ENCODE measurements at regions not wholly inside any gene's neighbourhood (a gene's known extent, or its start where the extent isn't known, plus 50 kb on each side); places are given as distances from the start of the nearest gene placed in this dataset.

DNA sequence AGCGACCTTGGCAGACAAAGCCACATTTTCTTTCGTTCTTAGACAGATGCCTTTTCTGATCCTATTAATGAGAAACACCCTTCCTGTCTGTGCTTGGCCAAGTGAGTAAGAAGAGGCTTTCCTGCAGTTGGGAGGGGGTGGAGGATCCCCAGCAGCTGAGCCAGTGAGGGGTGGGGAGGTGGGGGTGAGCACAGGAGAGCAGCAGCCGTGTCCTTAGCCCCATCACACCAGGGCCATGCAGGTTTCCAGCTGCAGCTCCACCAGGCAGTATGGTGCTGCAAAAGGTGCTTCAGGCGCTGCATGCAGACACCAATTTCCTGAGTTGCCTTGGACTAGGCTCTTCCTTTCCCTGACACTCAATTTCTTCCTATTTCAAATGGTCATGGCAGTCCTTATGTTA lies 123.3 kb upstream of the SIX2 start:
- Histone ChIP-seq H3K4me3 (ENCODE audit: low read length) (no peak overlapping the region), H3K4me1 (ENCODE audit: insufficient read depth, low read length) (peaks cover 44% of the 10 kb centered on the region), H3K9me3 (ENCODE audit: low read depth, low read length) (no peaks in the 10 kb centered on the region), H3K27me3 (ENCODE audit: insufficient read depth, low read length) (no peaks in the 10 kb centered on the region)

DNA sequence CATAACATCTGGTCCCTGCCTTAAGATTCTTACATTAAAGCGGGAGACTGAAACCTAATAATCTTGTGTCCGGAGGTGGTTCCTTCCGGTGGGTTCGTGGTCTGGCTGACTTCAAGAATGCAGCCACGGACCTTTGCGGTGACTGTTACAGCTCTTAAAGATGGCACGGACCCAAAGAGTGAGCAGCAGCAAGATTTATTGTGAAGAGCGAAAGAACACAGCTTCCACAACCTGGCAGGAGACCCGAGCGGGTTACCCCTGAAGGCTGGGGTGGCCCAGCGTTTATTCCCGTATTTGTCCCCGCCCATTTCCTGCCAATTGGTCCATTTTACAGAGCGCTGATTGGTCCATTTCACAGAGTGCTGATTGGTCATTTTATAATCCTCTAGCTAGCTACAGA lies 122.3 kb upstream of the SIX2 start:
- Histone ChIP-seq H3K27me3 (ENCODE audit: insufficient read depth, low read length) (no peaks in the 10 kb centered on the region), H3K4me3 (ENCODE audit: low read length) (no peak overlapping the region), H3K9me3 (ENCODE audit: low read depth, low read length) (no peaks in the 10 kb centered on the region), H3K4me1 (ENCODE audit: insufficient read depth, low read length) (peaks cover 44% of the 10 kb centered on the region)

DNA sequence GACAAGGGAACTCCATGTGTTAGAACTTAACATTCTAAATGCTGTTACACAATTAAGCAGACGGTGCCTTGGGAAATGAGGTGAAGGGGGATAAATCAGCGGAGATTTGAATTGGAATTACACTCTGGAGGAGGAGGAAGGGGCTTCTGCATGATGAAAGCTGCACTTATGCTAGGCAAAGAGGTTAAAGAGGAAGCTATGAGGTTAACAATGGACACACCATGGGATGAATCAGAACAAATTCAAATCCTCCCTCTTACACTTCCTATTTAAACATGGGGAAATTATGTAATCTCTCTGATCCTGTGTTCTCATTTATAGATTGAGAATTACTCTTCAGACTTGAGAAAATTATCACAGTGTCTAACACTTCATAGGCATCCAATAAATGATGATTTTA lies 121.5 kb upstream of the SIX2 start:
- peaks cover 44% of the 10 kb centered on the region for H3K4me1 ChIP-seq (ENCODE audit: insufficient read depth, low read length)
- H3K4me3 ChIP-seq (ENCODE audit: low read length), result no peak overlapping the region
- no peaks in the 10 kb centered on the region for H3K9me3 ChIP-seq (ENCODE audit: low read depth, low read length)
- H3K27me3 ChIP-seq (ENCODE audit: insufficient read depth, low read length), result no peaks in the 10 kb centered on the region

DNA sequence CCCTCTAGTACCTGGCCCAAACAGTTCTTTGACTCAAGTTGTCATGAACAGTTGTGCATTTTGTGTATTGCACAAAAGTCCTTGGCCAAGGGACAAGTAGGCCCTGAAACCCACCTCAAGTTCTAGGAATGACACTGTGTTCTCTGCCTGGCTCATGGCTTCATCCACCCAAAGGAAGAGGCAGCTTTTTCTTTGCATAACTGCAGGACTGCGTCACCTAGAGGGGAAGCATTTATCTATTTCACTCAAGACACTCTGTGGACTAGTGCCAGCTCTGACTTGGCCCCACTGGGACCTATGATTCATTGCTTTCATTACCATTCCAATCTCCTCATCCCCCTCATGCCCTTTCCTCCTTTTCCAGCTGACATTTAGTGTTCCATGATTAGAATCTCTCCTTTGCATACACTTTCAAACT lies 119.3 kb upstream of the SIX2 start:
- no peaks in the 10 kb centered on the region for H3K9me3 ChIP-seq (ENCODE audit: low read depth, low read length)
- H3K27me3 ChIP-seq (ENCODE audit: insufficient read depth, low read length), result no peaks in the 10 kb centered on the region
- H3K4me3 ChIP-seq (ENCODE audit: low read length), result no peak overlapping the region
- peaks cover 27% of the 10 kb centered on the region for H3K4me1 ChIP-seq (ENCODE audit: insufficient read depth, low read length)

- Histone ChIP-seq H3K9me3 (ENCODE audit: low read depth, low read length) (no peaks in the 10 kb centered on the region), H3K4me3 (ENCODE audit: low read length) (no peak overlapping the region), H3K27me3 (ENCODE audit: insufficient read depth, low read length) (no peaks in the 10 kb centered on the region), H3K4me1 (ENCODE audit: insufficient read depth, low read length) (peaks cover 27% of the 10 kb centered on the region)
These were observed 118.6 kb upstream of the SIX2 start for GRCh38 chr2:45127891-45128290.

GRCh38 chr2:45127321-45127720 lies 118.1 kb upstream of the SIX2 start:
- no peaks in the 10 kb centered on the region for H3K9me3 ChIP-seq (ENCODE audit: low read depth, low read length)
- H3K4me3 ChIP-seq (ENCODE audit: low read length), result no peak overlapping the region
- no peaks in the 10 kb centered on the region for H3K27me3 ChIP-seq (ENCODE audit: insufficient read depth, low read length)
- peaks cover 22% of the 10 kb centered on the region for H3K4me1 ChIP-seq (ENCODE audit: insufficient read depth, low read length)

DNA sequence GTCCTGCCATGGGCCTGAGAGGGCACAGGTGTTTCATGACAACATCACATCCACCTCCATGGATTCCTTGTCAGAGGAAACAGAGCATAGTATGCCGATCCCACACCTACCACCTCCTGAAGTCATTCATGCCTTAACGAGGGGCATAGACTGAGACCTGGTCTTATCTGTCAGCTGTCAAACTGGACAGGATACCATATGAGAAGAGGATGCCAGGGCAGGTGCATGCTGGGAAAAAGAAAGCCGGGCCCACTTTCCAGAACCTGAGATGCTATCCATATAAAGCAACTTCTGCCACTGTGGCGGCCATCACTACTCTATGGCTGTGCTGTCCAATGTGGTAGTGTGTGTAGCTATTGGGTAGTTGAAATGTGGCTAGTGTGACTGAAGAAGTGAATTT lies 116.0 kb upstream of the SIX2 start:
- no peaks in the 10 kb centered on the region for H3K27me3 ChIP-seq (ENCODE audit: insufficient read depth, low read length)
- H3K4me3 ChIP-seq (ENCODE audit: low read length), result no peak overlapping the region
- no peaks in the 10 kb centered on the region for H3K9me3 ChIP-seq (ENCODE audit: low read depth, low read length)
- peaks cover 2% of the 10 kb centered on the region for H3K4me1 ChIP-seq (ENCODE audit: insufficient read depth, low read length)

DNA sequence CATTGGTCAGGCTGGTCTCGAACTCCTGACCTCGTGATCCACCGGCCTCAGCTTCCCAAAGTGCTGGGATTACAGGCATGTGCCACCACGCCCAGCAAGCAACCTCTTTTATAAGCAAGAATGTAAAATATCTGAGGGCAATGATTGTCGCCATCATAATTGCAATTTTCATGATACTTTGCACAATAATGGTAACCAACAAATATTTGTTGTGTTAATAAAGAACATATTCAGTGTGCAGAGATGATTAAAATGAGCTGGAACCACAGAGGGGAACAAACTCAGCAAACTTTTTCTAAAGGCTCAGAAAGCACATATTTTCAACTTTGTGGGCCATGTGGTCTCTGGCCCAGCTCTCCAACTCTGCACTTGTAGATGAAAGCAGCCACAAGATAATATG lies 115.2 kb upstream of the SIX2 start:
- Histone ChIP-seq H3K4me3 (ENCODE audit: low read length) (no peak overlapping the region), H3K9me3 (ENCODE audit: low read depth, low read length) (no peaks in the 10 kb centered on the region), H3K4me1 (ENCODE audit: insufficient read depth, low read length) (no peaks in the 10 kb centered on the region)

DNA sequence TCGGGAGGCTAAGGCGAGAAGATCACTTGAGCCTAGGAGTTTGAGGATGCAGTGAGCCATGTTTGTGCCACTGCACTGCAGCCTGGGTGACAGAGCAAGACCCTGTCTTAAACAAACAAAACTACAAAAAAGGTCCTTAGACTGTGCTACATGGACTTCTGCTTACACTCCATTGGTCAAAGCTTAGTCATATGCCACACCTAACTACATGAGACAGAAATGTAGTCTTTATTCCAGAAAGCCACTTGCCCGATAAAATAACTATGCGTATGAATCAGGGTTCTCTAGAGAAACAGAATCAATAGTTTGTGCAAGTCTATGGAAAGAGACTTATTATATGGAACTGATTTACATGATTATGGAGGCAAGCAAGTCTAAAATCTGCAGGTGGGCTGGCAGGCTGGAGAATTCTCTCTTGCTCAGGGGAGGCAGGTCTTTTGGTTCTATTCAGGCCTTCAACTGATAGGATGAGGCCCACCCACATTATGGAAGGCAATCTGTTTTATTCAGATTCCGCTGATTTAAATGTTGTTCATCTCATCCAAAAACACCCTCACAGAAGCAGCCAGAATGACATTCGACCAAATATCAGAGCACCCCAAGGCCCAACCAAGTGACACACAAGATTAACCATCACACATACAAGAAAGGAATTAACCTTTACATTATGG lies 114.4 kb upstream of the SIX2 start:
- Histone ChIP-seq H3K4me1 (ENCODE audit: insufficient read depth, low read length) (no peaks in the 10 kb centered on the region), H3K27me3 (ENCODE audit: insufficient read depth, low read length) (no peaks in the 10 kb centered on the region)

More for the DNA sequence above, 115.2 kb upstream of the SIX2 start:
- no peaks in the 10 kb centered on the region for H3K27me3 ChIP-seq (ENCODE audit: insufficient read depth, low read length)

DNA sequence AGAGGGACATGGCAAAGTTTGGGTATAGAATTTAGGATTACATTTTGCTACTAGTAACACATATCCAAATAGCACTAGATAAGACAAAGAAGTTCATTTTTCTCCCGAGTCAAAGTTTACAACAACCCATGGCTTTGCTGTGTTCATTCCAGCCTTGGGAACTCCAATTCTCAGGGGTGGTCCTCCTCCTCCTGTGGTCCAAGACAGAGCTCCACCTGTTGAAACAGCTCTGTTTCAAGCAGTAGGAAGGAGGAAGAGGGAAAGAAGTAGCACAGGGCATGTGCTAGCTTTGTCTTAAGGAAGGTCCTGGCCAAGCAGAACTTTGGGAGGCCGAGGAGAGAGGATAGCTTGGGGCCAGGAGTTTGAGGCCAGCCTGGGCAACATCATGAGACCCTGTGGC lies 113.8 kb upstream of the SIX2 start:
- no peaks in the 10 kb centered on the region for H3K27me3 ChIP-seq (ENCODE audit: insufficient read depth, low read length)
- no peak overlapping the region for H3K4me3 ChIP-seq (ENCODE audit: low read length)

More for the DNA sequence above, 114.4 kb upstream of the SIX2 start:
- H3K9me3 ChIP-seq (ENCODE audit: low read depth, low read length), result no peaks in the 10 kb centered on the region
- H3K4me3 ChIP-seq (ENCODE audit: low read length), result no peak overlapping the region

DNA sequence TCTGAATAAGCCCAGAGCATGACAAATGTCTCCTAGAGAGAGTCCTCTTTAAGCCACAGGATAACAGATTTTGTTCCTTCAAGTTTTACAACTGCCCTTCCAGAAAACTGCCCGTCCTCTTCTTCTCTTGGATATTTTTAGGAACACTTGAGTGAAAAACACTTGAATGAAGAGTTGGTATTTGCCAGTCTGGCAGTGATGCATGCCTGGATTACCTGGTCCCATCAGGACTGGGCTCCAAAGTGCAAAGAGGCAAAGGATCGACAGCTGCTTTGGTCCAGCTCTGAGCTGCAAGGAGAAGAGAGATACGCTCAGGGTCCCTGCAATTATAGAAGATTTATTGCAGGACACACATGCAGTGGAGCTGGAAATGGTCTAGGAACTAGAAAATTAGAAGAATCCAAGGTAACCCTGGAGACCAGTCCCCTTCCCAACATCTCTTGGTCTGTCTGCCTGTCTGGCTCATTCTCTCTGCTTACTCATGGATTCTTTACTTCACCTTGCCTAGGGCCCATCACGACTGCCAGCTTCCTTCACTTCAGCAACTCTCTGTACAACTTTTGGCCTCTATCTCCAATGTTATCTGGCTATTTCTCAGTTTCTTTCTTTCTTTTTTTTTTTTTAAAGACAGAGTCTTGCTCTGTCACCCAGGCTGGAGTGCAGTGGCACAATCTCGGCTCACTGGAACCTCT lies 112.1 kb upstream of the SIX2 start:
- Histone ChIP-seq H3K27me3 (ENCODE audit: insufficient read depth, low read length) (no peaks in the 10 kb centered on the region), H3K9me3 (ENCODE audit: low read depth, low read length) (no peaks in the 10 kb centered on the region), H3K4me3 (ENCODE audit: low read length) (no peak overlapping the region), H3K4me1 (ENCODE audit: insufficient read depth, low read length) (no peaks in the 10 kb centered on the region)

More for the DNA sequence above, 113.8 kb upstream of the SIX2 start:
- no peaks in the 10 kb centered on the region for H3K9me3 ChIP-seq (ENCODE audit: low read depth, low read length)
- no peaks in the 10 kb centered on the region for H3K4me1 ChIP-seq (ENCODE audit: insufficient read depth, low read length)

GRCh38 chr2:45120546-45120945 lies 111.3 kb upstream of the SIX2 start:
- Histone ChIP-seq H3K9me3 (ENCODE audit: low read depth, low read length) (no peaks in the 10 kb centered on the region), H3K4me3 (ENCODE audit: low read length) (no peak overlapping the region), H3K4me1 (ENCODE audit: insufficient read depth, low read length) (no peaks in the 10 kb centered on the region), H3K27me3 (ENCODE audit: insufficient read depth, low read length) (no peaks in the 10 kb centered on the region)

DNA sequence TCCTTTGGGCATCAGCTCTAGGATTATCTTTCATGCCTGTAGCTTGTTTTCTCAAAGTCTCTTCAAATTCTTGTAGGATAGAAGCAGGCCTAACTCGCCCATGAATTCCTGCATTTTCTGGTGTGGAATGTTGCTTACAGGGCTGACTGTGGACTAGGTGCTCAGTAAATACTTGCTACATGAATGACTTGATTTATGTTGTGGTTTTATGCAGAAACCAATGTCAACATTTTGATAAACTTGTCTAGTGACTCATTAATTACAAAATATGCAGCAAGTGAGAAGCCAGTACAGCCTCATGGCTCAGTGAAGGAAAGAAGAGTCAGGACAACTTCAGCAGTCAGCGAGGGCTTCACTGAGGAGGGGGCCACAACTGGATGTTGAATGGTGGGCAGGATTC lies 110.6 kb upstream of the SIX2 start:
- Histone ChIP-seq H3K4me3 (ENCODE audit: low read length) (no peak overlapping the region), H3K4me1 (ENCODE audit: insufficient read depth, low read length) (no peaks in the 10 kb centered on the region)

GRCh38 chr2:45119038-45119437 lies 109.8 kb upstream of the SIX2 start:
- Histone ChIP-seq H3K4me1 (ENCODE audit: insufficient read depth, low read length) (no peaks in the 10 kb centered on the region), H3K27me3 (ENCODE audit: insufficient read depth, low read length) (no peaks in the 10 kb centered on the region), H3K9me3 (ENCODE audit: low read depth, low read length) (no peaks in the 10 kb centered on the region), H3K4me3 (ENCODE audit: low read length) (no peak overlapping the region)

More for the DNA sequence above, 110.6 kb upstream of the SIX2 start:
- Histone ChIP-seq H3K9me3 (ENCODE audit: low read depth, low read length) (no peaks in the 10 kb centered on the region), H3K27me3 (ENCODE audit: insufficient read depth, low read length) (no peaks in the 10 kb centered on the region)

- Histone ChIP-seq H3K27me3 (ENCODE audit: insufficient read depth, low read length) (no peaks in the 10 kb centered on the region), H3K4me1 (ENCODE audit: insufficient read depth, low read length) (no peaks in the 10 kb centered on the region), H3K4me3 (ENCODE audit: low read length) (no peak overlapping the region), H3K9me3 (ENCODE audit: low read depth, low read length) (no peaks in the 10 kb centered on the region)
These were observed 108.1 kb upstream of the SIX2 start for GRCh38 chr2:45117383-45117782.

- H3K27me3 ChIP-seq (ENCODE audit: insufficient read depth, low read length), result no peaks in the 10 kb centered on the region
- H3K9me3 ChIP-seq (ENCODE audit: low read depth, low read length), result no peaks in the 10 kb centered on the region
- no peaks in the 10 kb centered on the region for H3K4me1 ChIP-seq (ENCODE audit: insufficient read depth, low read length)
- no peak overlapping the region for H3K4me3 ChIP-seq (ENCODE audit: low read length)
These were observed 105.9 kb upstream of the SIX2 start for GRCh38 chr2:45115181-45115580.
